Left lung (tissue), 4 donors: ENCODE measurements at regions not wholly inside any gene's neighbourhood (a gene's known extent, or its start where the extent isn't known, plus 50 kb on each side); places are given as distances from the start of the nearest gene placed in this dataset.

Experiments used
- ATAC-seq: fragments of 200-7000 bp; cut with Tn5 transposase; one replicate; pipeline ENCODE4 v1.9.1; 2020; ENCODE audit warnings: moderate library complexity
- DNase-seq, 4 donors: peaks; one replicate each; pipeline ENCODE4 v3.0.0-alpha.2; 2013 to 2020
- H3K27ac ChIP-seq, 2 donors: fragments of 200-600 bp; sonication (generic) in 1 of 2; one replicate each; pipeline versions ENCODE4 v1.5.0 to v1.8.0; 2020 to 2021
- H3K27me3 ChIP-seq, 2 donors: fragments of 200-600 bp; sonication (generic) in 1 of 2; one replicate each; pipeline versions ENCODE4 v1.5.0 to v1.8.0; 2020 to 2021
- H3K36me3 ChIP-seq, 2 donors: fragments of 200-600 bp; sonication (generic) in 1 of 2; one replicate each; pipeline versions ENCODE4 v1.5.0 to v1.8.0; 2020 to 2021
- H3K4me1 ChIP-seq, 2 donors: fragments of 200-600 bp; one replicate each; pipeline ENCODE4 v1.8.0; 2021
- H3K4me3 ChIP-seq, 2 donors: fragments of 200-600 bp; sonication (generic) in 1 of 2; one replicate each; pipeline versions ENCODE4 v1.5.0 to v1.8.0; 2020 to 2021; ENCODE audit warnings: mild to moderate bottlenecking in 1 of 2
- H3K9me3 ChIP-seq, 2 donors: fragments of 200-600 bp; sonication (generic) in 1 of 2; one replicate each; pipeline versions ENCODE4 v1.5.0 to v1.8.0; 2020 to 2021
- CTCF ChIP-seq, 2 donors: fragments of 200-600 bp; sonication (generic) in 1 of 2; IDR thresholded peaks; one replicate each; pipeline versions ENCODE4 v1.5.0 to v1.8.0; 2021; ENCODE audit warnings: antibody characterized with exemption in 2 of 2
- intact Hi-C, 2 donors: fragments of 100-400 bp; cut with DNase I; formaldehyde crosslinking; loops; one replicate each; pipeline versions ENCODE4 v1.11.2 to v1.14.2; 2022
- donor health status: DM: no; HTN: yes; CAD: no.
- donor health status: DM: no; HTN: no; CAD: no.

GRCh38 chr1:106534612-106535011 lies 521.9 kb upstream of the PRMT6 start:
- Histone ChIP-seq H3K36me3 (no peaks in the 10 kb centered on the region), H3K9me3 (peaks cover 0 to 11% of the 10 kb centered on the region in 2 donors), H3K4me3 (no peak overlapping the region), H3K4me1 (no peaks in the 10 kb centered on the region), H3K27me3 (no peaks in the 10 kb centered on the region), H3K27ac (no peak overlapping the region)
- ATAC-seq (no peak), DNase-seq (no peak)
- TF ChIP-seq CTCF (IDR thresholded peaks at IDR 0.05) = no peak
- intact Hi-C loops = no loop called here

- TF ChIP-seq CTCF (IDR thresholded peaks at IDR 0.05) = no peak
- ATAC-seq = no peak
- H3K27ac ChIP-seq = no peak overlapping the region
- no peak for DNase-seq
- H3K9me3 ChIP-seq = peaks cover 0 to 30% of the 10 kb centered on the region in 2 donors
- no peaks in the 10 kb centered on the region for H3K4me1 ChIP-seq
- intact Hi-C loops = no loop called here
- no peaks in the 10 kb centered on the region for H3K36me3 ChIP-seq
- no peak overlapping the region for H3K4me3 ChIP-seq
- H3K27me3 ChIP-seq = no peaks in the 10 kb centered on the region
Measured at GRCh38 chr1:106536741-106537140, 519.7 kb upstream of the PRMT6 start.

GRCh38 chr1:106548726-106549125 lies 507.7 kb upstream of the PRMT6 start:
- intact Hi-C loops = no loop called here
- H3K9me3 ChIP-seq = peaks cover 0 to 9% of the 10 kb centered on the region in 2 donors
- no peak overlapping the region for H3K27ac ChIP-seq
- no peaks in the 10 kb centered on the region for H3K27me3 ChIP-seq
- H3K36me3 ChIP-seq = no peaks in the 10 kb centered on the region
- DNase-seq = no peak
- no peaks in the 10 kb centered on the region for H3K4me1 ChIP-seq
- TF ChIP-seq CTCF (IDR thresholded peaks at IDR 0.05) = no peak
- ATAC-seq = no peak
- no peak overlapping the region for H3K4me3 ChIP-seq

GRCh38 chr1:106554294-106554693 lies 502.2 kb upstream of the PRMT6 start:
- Histone ChIP-seq H3K4me1 (no peaks in the 10 kb centered on the region), H3K27ac (no peak overlapping the region), H3K9me3 (peaks cover 0 to 22% of the 10 kb centered on the region in 2 donors), H3K36me3 (no peaks in the 10 kb centered on the region), H3K4me3 (no peak overlapping the region), H3K27me3 (no peaks in the 10 kb centered on the region)
- intact Hi-C loops = no loop called here
- DNase-seq (no peak), ATAC-seq (no peak)
- no peak for TF ChIP-seq CTCF (IDR thresholded peaks at IDR 0.05)

GRCh38 chr1:106555571-106555970 lies 500.9 kb upstream of the PRMT6 start:
- no peak for TF ChIP-seq CTCF (IDR thresholded peaks at IDR 0.05)
- peaks cover 0 to 24% of the 10 kb centered on the region in 2 donors for H3K9me3 ChIP-seq

More at GRCh38 chr1:106555571-106555970, 500.9 kb upstream of the PRMT6 start:
- intact Hi-C loops = no loop called here
- Histone ChIP-seq H3K36me3 (no peaks in the 10 kb centered on the region), H3K27ac (no peak overlapping the region), H3K27me3 (no peaks in the 10 kb centered on the region), H3K4me1 (no peaks in the 10 kb centered on the region), H3K4me3 (no peak overlapping the region)
- ATAC-seq (no peak), DNase-seq (no peak)
